ENCODE measurements at regions not wholly inside any gene's neighbourhood (a gene's known extent, or its start where the extent isn't known, plus 50 kb on each side); places are given as distances from the start of the nearest gene placed in this dataset.

- Histone ChIP-seq H3K36me3 (ENCODE audit: insufficient read depth, low read length) (no peaks in the 10 kb centered on the region), H3K4me3 (ENCODE audit: low read length) (no peak overlapping the region), H3K79me2 (replicated peaks; ENCODE audit: insufficient read depth, low read length) (no peaks in the 10 kb centered on the region), H3K27me3 (ENCODE audit: insufficient read depth, low read depth, low read length) (no peaks in the 10 kb centered on the region), H3K4me2 (ENCODE audit: low read length) (no peak overlapping the region), H3K9me2 (ENCODE audit: insufficient read depth, low read length) (no peaks in the 10 kb centered on the region), H4K20me1 (ENCODE audit: insufficient read depth) (no peaks in the 10 kb centered on the region), H3F3A (ENCODE audit: insufficient read depth, low read length, poor library complexity, severe bottlenecking) (no peaks in the 10 kb centered on the region), H3K27ac (ENCODE audit: low read length) (no peak overlapping the region), H3K9me3 (ENCODE audit: low read length) (no peaks in the 10 kb centered on the region), H3K9ac (ENCODE audit: low read length) (no peak overlapping the region), H2AFZ (ENCODE audit: low read depth, low read length) (no peak overlapping the region)
- TF ChIP-seq MXI1 (conservative IDR thresholded peaks at IDR 0.05; ENCODE audit: poor library complexity, severe bottlenecking), result no peak
- TF ChIP-seq TAF1 (IDR thresholded peaks at IDR 0.05; ENCODE audit: low read depth), result no peak
These were observed 287.3 kb downstream of the XXYLT1 start for GRCh38 chr3:194983620-194984019.

- no peaks in the 10 kb centered on the region for H3K27me3 ChIP-seq (ENCODE audit: insufficient read depth, low read depth, low read length)
These were observed 286.9 kb downstream of the XXYLT1 start for GRCh38 chr3:194984066-194984465.

More at GRCh38 chr3:194984066-194984465, 286.9 kb downstream of the XXYLT1 start:
- H3K27ac ChIP-seq (ENCODE audit: low read length), result no peak overlapping the region
- no peak overlapping the region for H3K4me3 ChIP-seq (ENCODE audit: low read length)
- H3K9me3 ChIP-seq (ENCODE audit: low read length), result no peaks in the 10 kb centered on the region
- H3K4me2 ChIP-seq (ENCODE audit: low read length), result no peak overlapping the region
- TF ChIP-seq MXI1 (conservative IDR thresholded peaks at IDR 0.05; ENCODE audit: poor library complexity, severe bottlenecking) (no peak), CTCF (IDR thresholded peaks at IDR 0.05; ENCODE audit: poor library complexity, severe bottlenecking) (no peak), REST (IDR thresholded peaks at IDR 0.05; ENCODE audit: borderline replicate concordance) (no peak), TAF1 (IDR thresholded peaks at IDR 0.05; ENCODE audit: low read depth) (no peak), POLR2AphosphoS5 (IDR thresholded peaks at IDR 0.05) (no peak), EP300 (conservative IDR thresholded peaks at IDR 0.05; ENCODE audit: poor library complexity, severe bottlenecking) (no peak), RAD21 (conservative IDR thresholded peaks at IDR 0.05) (no peak)
- H2AFZ ChIP-seq (ENCODE audit: low read depth, low read length), result no peak overlapping the region
- no peaks in the 10 kb centered on the region for H3F3A ChIP-seq (ENCODE audit: insufficient read depth, low read length, poor library complexity, severe bottlenecking)
- H3K36me3 ChIP-seq (ENCODE audit: insufficient read depth, low read length), result no peaks in the 10 kb centered on the region
- H4K20me1 ChIP-seq (ENCODE audit: insufficient read depth), result no peaks in the 10 kb centered on the region
- no peaks in the 10 kb centered on the region for H3K79me2 ChIP-seq (replicated peaks; ENCODE audit: insufficient read depth, low read length)
- H3K9ac ChIP-seq (ENCODE audit: low read length), result peak overlapping the region; percentile 5
- H3K9me2 ChIP-seq (ENCODE audit: insufficient read depth, low read length), result no peaks in the 10 kb centered on the region
